ENCODE measurements at regions not wholly inside any gene's neighbourhood (a gene's known extent, or its start where the extent isn't known, plus 50 kb on each side); places are given as distances from the start of the nearest gene placed in this dataset.

GRCh38 chr14:76706811-76707210 is 54.5 kb upstream of the VASH1 start:
- H4K20me1 ChIP-seq (ENCODE audit: control insufficient read depth, insufficient read depth, low read depth, low read length): no peaks in the 10 kb centered on the region

GRCh38 chr14:76708028-76708427 is 53.2 kb upstream of the VASH1 start:
- no peaks in the 10 kb centered on the region for H3K36me3 ChIP-seq (ENCODE audit: control insufficient read depth, low read length)
- H3K27me3 ChIP-seq (ENCODE audit: control insufficient read depth, low read length): no peaks in the 10 kb centered on the region
- H3K79me2 ChIP-seq (ENCODE audit: control insufficient read depth, low read length): no peaks in the 10 kb centered on the region
- H3K4me1 ChIP-seq (ENCODE audit: control insufficient read depth, low read length): no peaks in the 10 kb centered on the region
- no peaks in the 10 kb centered on the region for H3K9me2 ChIP-seq (replicated peaks; ENCODE audit: control insufficient read depth, low read length)
- no peak overlapping the region for H3K4me2 ChIP-seq (ENCODE audit: low read length)
- no peaks in the 10 kb centered on the region for H3K9me3 ChIP-seq (ENCODE audit: control insufficient read depth, insufficient read depth, low read length)
- no peaks in the 10 kb centered on the region for H4K20me1 ChIP-seq (ENCODE audit: control insufficient read depth, insufficient read depth, low read depth, low read length)
- no peaks in the 10 kb centered on the region for H3F3A ChIP-seq (ENCODE audit: control insufficient read depth, insufficient read depth)
- TF ChIP-seq EZH2phosphoT487 (IDR thresholded peaks at IDR 0.05; ENCODE audit: borderline replicate concordance, low read length): no peak
- no peak overlapping the region for H3K27ac ChIP-seq (ENCODE audit: low read depth, low read length)
- H3K4me3 ChIP-seq (ENCODE audit: low read length): no peak overlapping the region

More at GRCh38 chr14:76706811-76707210, 54.5 kb upstream of the VASH1 start:
- TF ChIP-seq EZH2phosphoT487 (IDR thresholded peaks at IDR 0.05; ENCODE audit: borderline replicate concordance, low read length) (no peak), CTCF (IDR thresholded peaks at IDR 0.05; ENCODE audit: low read depth, low read length, poor library complexity, severe bottlenecking) (no peak)
- no peaks in the 10 kb centered on the region for H3K9me2 ChIP-seq (replicated peaks; ENCODE audit: control insufficient read depth, low read length)
- no peaks in the 10 kb centered on the region for H3K4me1 ChIP-seq (ENCODE audit: control insufficient read depth, low read length)
- H3K4me2 ChIP-seq (ENCODE audit: low read length): no peak overlapping the region
- H3K27me3 ChIP-seq (ENCODE audit: control insufficient read depth, low read length): no peaks in the 10 kb centered on the region
- no peak overlapping the region for H3K4me3 ChIP-seq (ENCODE audit: low read length)
- H3K9me3 ChIP-seq (ENCODE audit: control insufficient read depth, insufficient read depth, low read length): no peaks in the 10 kb centered on the region
- no peaks in the 10 kb centered on the region for H3F3A ChIP-seq (ENCODE audit: control insufficient read depth, insufficient read depth)
- no peak overlapping the region for H3K27ac ChIP-seq (ENCODE audit: low read depth, low read length)
- H3K79me2 ChIP-seq (ENCODE audit: control insufficient read depth, low read length): no peaks in the 10 kb centered on the region
- no peaks in the 10 kb centered on the region for H3K36me3 ChIP-seq (ENCODE audit: control insufficient read depth, low read length)

GRCh38 chr14:76708771-76709170 is 52.5 kb upstream of the VASH1 start:
- Histone ChIP-seq H3K79me2 (ENCODE audit: control insufficient read depth, low read length) (no peaks in the 10 kb centered on the region), H3K27ac (ENCODE audit: low read depth, low read length) (no peak overlapping the region), H3K27me3 (ENCODE audit: control insufficient read depth, low read length) (no peaks in the 10 kb centered on the region), H4K20me1 (ENCODE audit: control insufficient read depth, insufficient read depth, low read depth, low read length) (no peaks in the 10 kb centered on the region), H3F3A (ENCODE audit: control insufficient read depth, insufficient read depth) (no peaks in the 10 kb centered on the region), H3K4me1 (ENCODE audit: control insufficient read depth, low read length) (no peaks in the 10 kb centered on the region), H3K4me2 (ENCODE audit: low read length) (no peak overlapping the region), H3K36me3 (ENCODE audit: control insufficient read depth, low read length) (no peaks in the 10 kb centered on the region), H3K9me3 (ENCODE audit: control insufficient read depth, insufficient read depth, low read length) (no peaks in the 10 kb centered on the region), H3K4me3 (ENCODE audit: low read length) (no peak overlapping the region), H3K9me2 (replicated peaks; ENCODE audit: control insufficient read depth, low read length) (no peaks in the 10 kb centered on the region)
- no peak for TF ChIP-seq EZH2phosphoT487 (IDR thresholded peaks at IDR 0.05; ENCODE audit: borderline replicate concordance, low read length)
- TF ChIP-seq CTCF (IDR thresholded peaks at IDR 0.05; ENCODE audit: low read depth, low read length, poor library complexity, severe bottlenecking): no peak

GRCh38 chr14:76710056-76711010 is 50.9 kb upstream of the VASH1 start:
- TF ChIP-seq EZH2phosphoT487 (IDR thresholded peaks at IDR 0.05; ENCODE audit: borderline replicate concordance, low read length): no peak
- TF ChIP-seq CTCF (IDR thresholded peaks at IDR 0.05; ENCODE audit: low read depth, low read length, poor library complexity, severe bottlenecking): peak; percentile 77
- H4K20me1 ChIP-seq (ENCODE audit: control insufficient read depth, insufficient read depth, low read depth, low read length): no peaks in the 10 kb centered on the region
- H3K36me3 ChIP-seq (ENCODE audit: control insufficient read depth, low read length): no peaks in the 10 kb centered on the region
- no peaks in the 10 kb centered on the region for H3K9me2 ChIP-seq (replicated peaks; ENCODE audit: control insufficient read depth, low read length)
- no peak overlapping the region for H3K27ac ChIP-seq (ENCODE audit: low read depth, low read length)
- no peaks in the 10 kb centered on the region for H3K9me3 ChIP-seq (ENCODE audit: control insufficient read depth, insufficient read depth, low read length)
- H3K4me3 ChIP-seq (ENCODE audit: low read length): no peak overlapping the region
- H3K4me2 ChIP-seq (ENCODE audit: low read length): no peak overlapping the region
- H3K27me3 ChIP-seq (ENCODE audit: control insufficient read depth, low read length): no peaks in the 10 kb centered on the region
- no peaks in the 10 kb centered on the region for H3F3A ChIP-seq (ENCODE audit: control insufficient read depth, insufficient read depth)
- no peaks in the 10 kb centered on the region for H3K79me2 ChIP-seq (ENCODE audit: control insufficient read depth, low read length)
- H3K4me1 ChIP-seq (ENCODE audit: control insufficient read depth, low read length): no peaks in the 10 kb centered on the region
